A549 (cell line): ENCODE measurements at regions not wholly inside any gene's neighbourhood (a gene's known extent, or its start where the extent isn't known, plus 50 kb on each side); places are given as distances from the start of the nearest gene placed in this dataset.

Experiments
- POLR2A ChIP-seq: IDR thresholded peaks from 2 replicates; pipeline ENCODE4 v1.6.1; 2012; ENCODE audit warnings: mild to moderate bottlenecking, low read length
- TF ChIP-seq, protein P1 (sequence below): fragments of 450-650 bp; IDR thresholded peaks from 2 replicates; pipeline ENCODE4 v1.6.1; 2014; ENCODE audit warnings: antibody characterized with exemption
- TF ChIP-seq, protein P2 (sequence below): fragments of >200 bp; sonication (Bioruptor Twin); formaldehyde crosslinking; IDR thresholded peaks from 3 replicates; pipeline ENCODE4 v1.5.1; 2016
- TF ChIP-seq, protein P3 (sequence below): fragments of 250-450 bp; sonication (Bioruptor Pico); IDR thresholded peaks from 2 replicates; pipeline ENCODE4 v1.5.0; 2021; ENCODE audit warnings: mild to moderate bottlenecking, moderate library complexity, borderline replicate concordance

DNA sequence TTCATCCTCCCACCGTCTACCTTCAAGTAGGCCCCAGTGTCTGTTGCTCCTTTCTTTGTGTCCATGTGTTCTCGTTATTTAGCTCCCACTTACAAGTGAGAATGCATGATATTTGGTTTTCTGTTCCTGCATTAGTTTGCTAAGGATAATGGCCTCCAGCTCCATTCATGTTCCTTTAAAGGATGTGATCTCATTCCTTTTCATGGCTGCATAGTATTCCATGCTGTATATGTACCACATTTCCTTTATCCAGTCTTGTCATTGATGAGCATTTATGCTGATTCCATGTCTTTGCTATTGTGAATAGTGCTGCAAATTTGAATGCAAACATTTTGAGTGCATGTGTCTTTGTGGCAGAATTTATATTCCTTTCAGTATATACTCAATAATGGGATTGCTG is 259.6 kb upstream of the PELI2 start:
- TF ChIP-seq, protein P1, sequence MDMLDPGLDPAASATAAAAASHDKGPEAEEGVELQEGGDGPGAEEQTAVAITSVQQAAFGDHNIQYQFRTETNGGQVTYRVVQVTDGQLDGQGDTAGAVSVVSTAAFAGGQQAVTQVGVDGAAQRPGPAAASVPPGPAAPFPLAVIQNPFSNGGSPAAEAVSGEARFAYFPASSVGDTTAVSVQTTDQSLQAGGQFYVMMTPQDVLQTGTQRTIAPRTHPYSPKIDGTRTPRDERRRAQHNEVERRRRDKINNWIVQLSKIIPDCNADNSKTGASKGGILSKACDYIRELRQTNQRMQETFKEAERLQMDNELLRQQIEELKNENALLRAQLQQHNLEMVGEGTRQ = no peak
- TF ChIP-seq, protein P2, sequence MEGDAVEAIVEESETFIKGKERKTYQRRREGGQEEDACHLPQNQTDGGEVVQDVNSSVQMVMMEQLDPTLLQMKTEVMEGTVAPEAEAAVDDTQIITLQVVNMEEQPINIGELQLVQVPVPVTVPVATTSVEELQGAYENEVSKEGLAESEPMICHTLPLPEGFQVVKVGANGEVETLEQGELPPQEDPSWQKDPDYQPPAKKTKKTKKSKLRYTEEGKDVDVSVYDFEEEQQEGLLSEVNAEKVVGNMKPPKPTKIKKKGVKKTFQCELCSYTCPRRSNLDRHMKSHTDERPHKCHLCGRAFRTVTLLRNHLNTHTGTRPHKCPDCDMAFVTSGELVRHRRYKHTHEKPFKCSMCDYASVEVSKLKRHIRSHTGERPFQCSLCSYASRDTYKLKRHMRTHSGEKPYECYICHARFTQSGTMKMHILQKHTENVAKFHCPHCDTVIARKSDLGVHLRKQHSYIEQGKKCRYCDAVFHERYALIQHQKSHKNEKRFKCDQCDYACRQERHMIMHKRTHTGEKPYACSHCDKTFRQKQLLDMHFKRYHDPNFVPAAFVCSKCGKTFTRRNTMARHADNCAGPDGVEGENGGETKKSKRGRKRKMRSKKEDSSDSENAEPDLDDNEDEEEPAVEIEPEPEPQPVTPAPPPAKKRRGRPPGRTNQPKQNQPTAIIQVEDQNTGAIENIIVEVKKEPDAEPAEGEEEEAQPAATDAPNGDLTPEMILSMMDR = no peak
- no peak for TF ChIP-seq POLR2A
- TF ChIP-seq, protein P3, sequence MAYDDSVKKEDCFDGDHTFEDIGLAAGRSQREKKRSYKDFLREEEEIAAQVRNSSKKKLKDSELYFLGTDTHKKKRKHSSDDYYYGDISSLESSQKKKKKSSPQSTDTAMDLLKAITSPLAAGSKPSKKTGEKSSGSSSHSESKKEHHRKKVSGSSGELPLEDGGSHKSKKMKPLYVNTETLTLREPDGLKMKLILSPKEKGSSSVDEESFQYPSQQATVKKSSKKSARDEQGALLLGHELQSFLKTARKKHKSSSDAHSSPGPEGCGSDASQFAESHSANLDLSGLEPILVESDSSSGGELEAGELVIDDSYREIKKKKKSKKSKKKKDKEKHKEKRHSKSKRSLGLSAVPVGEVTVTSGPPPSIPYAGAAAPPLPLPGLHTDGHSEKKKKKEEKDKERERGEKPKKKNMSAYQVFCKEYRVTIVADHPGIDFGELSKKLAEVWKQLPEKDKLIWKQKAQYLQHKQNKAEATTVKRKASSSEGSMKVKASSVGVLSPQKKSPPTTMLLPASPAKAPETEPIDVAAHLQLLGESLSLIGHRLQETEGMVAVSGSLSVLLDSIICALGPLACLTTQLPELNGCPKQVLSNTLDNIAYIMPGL (CRISPR knock-in tag) = no peak
